Mucosa of rectum (tissue), 2 donors: ENCODE measurements at regions not wholly inside any gene's neighbourhood (a gene's known extent, or its start where the extent isn't known, plus 50 kb on each side); places are given as distances from the start of the nearest gene placed in this dataset.

Source experiments
- H3K27ac ChIP-seq, 2 donors: one replicate each; pipeline ENCODE4 v1.7.0; 2013; ENCODE audit warnings: inconsistent platforms in 2 of 2, low read depth in 2 of 2, low read length in 2 of 2
- H3K27me3 ChIP-seq, 2 donors: one replicate each; pipeline ENCODE4 v1.7.0; 2013; ENCODE audit warnings: low read length in 2 of 2; ENCODE audit not compliant: control insufficient read depth in 2 of 2, insufficient read depth in 2 of 2
- H3K36me3 ChIP-seq, 2 donors: one replicate each; pipeline ENCODE4 v1.7.0; 2013; ENCODE audit warnings: low read length in 2 of 2; ENCODE audit not compliant: control insufficient read depth in 2 of 2, insufficient read depth in 2 of 2
- H3K4me1 ChIP-seq, 2 donors: one replicate each; pipeline ENCODE4 v1.7.0; 2013; ENCODE audit warnings: low read length in 2 of 2, mild to moderate bottlenecking in 1 of 2; ENCODE audit not compliant: control insufficient read depth in 2 of 2, insufficient read depth in 2 of 2
- H3K4me3 ChIP-seq, 2 donors: one replicate each; pipeline ENCODE4 v1.7.0; 2013; ENCODE audit warnings: low read length in 2 of 2
- H3K9ac ChIP-seq, 2 donors: one replicate each; pipeline ENCODE4 v1.7.0; 2013; ENCODE audit warnings: low read length in 2 of 2, low read depth in 1 of 2, mild to moderate bottlenecking in 1 of 2
- H3K9me3 ChIP-seq, 2 donors: one replicate each; pipeline ENCODE4 v1.7.0; 2013; ENCODE audit warnings: low read length in 2 of 2; ENCODE audit not compliant: control insufficient read depth in 2 of 2
- donor health status: healthy.
- donor health status: Normal muscosa, but diverticular disease.

DNA sequence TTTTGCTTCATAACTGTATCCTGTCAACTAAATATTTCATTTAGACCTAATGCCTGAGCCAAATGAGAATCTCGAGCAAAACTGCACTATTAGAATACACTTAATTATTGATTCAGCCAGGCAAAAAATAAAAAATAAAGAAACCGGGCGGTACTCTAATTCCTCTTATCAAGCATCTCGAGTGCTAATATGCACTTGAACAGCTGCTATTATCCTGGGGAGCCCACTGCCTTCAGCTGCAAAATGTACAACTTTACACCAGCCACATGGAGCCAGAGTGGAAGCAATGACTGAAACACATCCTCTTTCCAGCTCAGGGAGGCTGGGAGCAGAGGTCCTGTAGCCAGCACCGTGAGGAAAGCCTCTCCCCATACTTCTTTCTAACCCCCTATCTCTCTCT lies 390.0 kb upstream of the CADM1 start:
- no peak overlapping the region for H3K4me3 ChIP-seq
- no peak overlapping the region for H3K9ac ChIP-seq
- H3K27ac ChIP-seq: no peak overlapping the region
- no peaks in the 10 kb centered on the region for H3K4me1 ChIP-seq
- no peaks in the 10 kb centered on the region for H3K36me3 ChIP-seq
- H3K27me3 ChIP-seq: no peaks in the 10 kb centered on the region
- no peaks in the 10 kb centered on the region for H3K9me3 ChIP-seq

- H3K9me3 ChIP-seq: no peaks in the 10 kb centered on the region
- no peak overlapping the region for H3K4me3 ChIP-seq
- no peak overlapping the region for H3K9ac ChIP-seq
- no peaks in the 10 kb centered on the region for H3K27me3 ChIP-seq
- H3K27ac ChIP-seq: no peak overlapping the region
- H3K36me3 ChIP-seq: no peaks in the 10 kb centered on the region
- H3K4me1 ChIP-seq: no peaks in the 10 kb centered on the region
Observed at GRCh38 chr11:115893461-115894099, 389.4 kb upstream of the CADM1 start.

DNA sequence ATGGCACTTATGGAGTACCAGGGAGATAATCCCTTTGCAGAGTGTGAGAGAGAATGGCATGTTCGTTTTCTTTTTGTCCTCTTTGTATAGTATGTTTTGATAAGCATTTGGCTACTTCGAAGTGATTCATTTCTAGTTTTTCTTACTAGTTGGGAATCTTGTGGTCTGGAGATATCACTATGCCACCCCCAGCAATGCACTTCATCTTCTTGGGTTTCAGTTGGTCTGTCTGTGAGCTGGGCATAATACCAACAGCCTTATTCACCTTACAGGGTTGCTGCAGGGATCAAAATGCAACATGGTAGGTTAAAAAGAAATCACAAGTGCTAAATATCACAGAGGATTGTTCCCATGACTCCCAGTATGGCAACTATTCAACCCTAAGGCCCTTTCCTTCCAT lies 387.8 kb upstream of the CADM1 start:
- H3K4me1 ChIP-seq: no peaks in the 10 kb centered on the region
- H3K36me3 ChIP-seq: no peaks in the 10 kb centered on the region
- H3K9ac ChIP-seq: no peak overlapping the region
- H3K4me3 ChIP-seq: no peak overlapping the region
- H3K27me3 ChIP-seq: no peaks in the 10 kb centered on the region
- H3K9me3 ChIP-seq: no peaks in the 10 kb centered on the region
- H3K27ac ChIP-seq: no peak overlapping the region

- Histone ChIP-seq H3K9me3 (no peaks in the 10 kb centered on the region), H3K36me3 (no peaks in the 10 kb centered on the region), H3K27me3 (no peaks in the 10 kb centered on the region), H3K4me3 (no peak overlapping the region), H3K27ac (no peak overlapping the region), H3K4me1 (no peaks in the 10 kb centered on the region), H3K9ac (no peak overlapping the region)
Observed at GRCh38 chr11:115891581-115891980, 387.4 kb upstream of the CADM1 start.

DNA sequence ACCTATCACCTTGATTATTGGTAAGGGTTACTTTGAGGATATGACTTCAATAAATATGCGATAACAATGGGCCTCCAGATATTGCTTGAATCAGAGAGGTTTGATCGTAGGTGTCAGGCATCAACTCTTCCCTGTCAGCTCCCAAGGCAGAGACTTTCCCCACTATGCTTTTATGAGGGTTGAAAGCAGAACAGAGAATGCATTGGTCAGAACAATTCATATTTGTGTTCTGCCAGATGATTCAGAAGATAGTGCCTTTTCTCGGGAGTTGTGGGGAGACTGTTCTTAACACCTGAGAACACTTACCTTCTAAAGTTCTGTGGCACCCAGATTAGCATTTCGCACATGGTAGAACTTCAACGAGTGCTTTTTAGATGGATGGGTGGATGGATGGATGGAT lies 386.3 kb upstream of the CADM1 start:
- no peaks in the 10 kb centered on the region for H3K36me3 ChIP-seq

DNA sequence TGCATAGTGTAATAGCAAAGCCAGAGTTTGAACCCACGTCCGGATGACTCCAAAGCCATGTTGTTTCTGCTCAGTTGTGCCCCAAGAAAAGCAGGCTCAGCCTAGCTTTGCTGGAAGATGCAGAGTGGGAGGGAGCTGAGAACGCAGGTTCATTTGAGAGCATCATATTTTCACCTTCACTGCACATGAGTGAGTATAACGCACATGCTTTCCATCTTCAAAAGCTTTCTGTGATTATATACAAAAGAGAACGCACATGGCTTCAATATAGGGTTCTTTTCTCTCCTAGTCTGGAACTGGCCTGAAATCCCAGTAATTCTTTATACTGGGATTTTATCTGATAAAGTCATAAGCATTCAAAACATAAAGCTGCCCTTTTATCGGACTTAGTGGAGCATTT lies 385.5 kb upstream of the CADM1 start:
- Histone ChIP-seq H3K4me1 (no peaks in the 10 kb centered on the region), H3K27me3 (no peaks in the 10 kb centered on the region), H3K9ac (no peak overlapping the region), H3K27ac (no peak overlapping the region), H3K9me3 (no peaks in the 10 kb centered on the region), H3K36me3 (no peaks in the 10 kb centered on the region), H3K4me3 (no peak overlapping the region)

More for the DNA sequence above, 386.3 kb upstream of the CADM1 start:
- Histone ChIP-seq H3K4me1 (no peaks in the 10 kb centered on the region), H3K27ac (no peak overlapping the region), H3K27me3 (no peaks in the 10 kb centered on the region), H3K9me3 (no peaks in the 10 kb centered on the region), H3K9ac (no peak overlapping the region), H3K4me3 (no peak overlapping the region)

- Histone ChIP-seq H3K4me3 (no peak overlapping the region), H3K4me1 (no peaks in the 10 kb centered on the region), H3K36me3 (no peaks in the 10 kb centered on the region), H3K27me3 (no peaks in the 10 kb centered on the region), H3K27ac (no peak overlapping the region), H3K9me3 (no peaks in the 10 kb centered on the region), H3K9ac (no peak overlapping the region)
Observed at GRCh38 chr11:115887727-115888126, 383.5 kb upstream of the CADM1 start.

- H3K36me3 ChIP-seq: no peaks in the 10 kb centered on the region
- H3K4me3 ChIP-seq: no peak overlapping the region
- H3K9ac ChIP-seq: no peak overlapping the region
- H3K27me3 ChIP-seq: no peaks in the 10 kb centered on the region
- H3K4me1 ChIP-seq: no peaks in the 10 kb centered on the region
- H3K9me3 ChIP-seq: no peaks in the 10 kb centered on the region
- H3K27ac ChIP-seq: no peak overlapping the region
Observed at GRCh38 chr11:115887316-115887715, 383.1 kb upstream of the CADM1 start.

DNA sequence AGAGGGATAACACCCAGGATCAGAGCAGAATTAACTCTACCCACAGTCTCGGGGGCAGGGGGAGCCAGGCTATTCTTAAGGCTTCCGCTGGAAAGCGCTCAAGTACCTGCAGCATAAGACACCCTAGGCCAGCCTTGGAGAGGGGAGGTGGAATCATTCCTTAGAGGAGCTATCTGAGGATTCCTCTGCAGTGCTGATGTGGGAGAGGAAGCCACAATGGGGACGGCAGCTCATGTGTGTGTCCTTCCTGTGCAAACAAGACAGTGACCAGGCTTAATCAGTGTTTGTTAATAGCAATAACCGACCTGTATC lies 382.2 kb upstream of the CADM1 start:
- H3K4me3 ChIP-seq: no peak overlapping the region
- H3K4me1 ChIP-seq: no peaks in the 10 kb centered on the region
- H3K27ac ChIP-seq: no peak overlapping the region
- no peaks in the 10 kb centered on the region for H3K27me3 ChIP-seq
- H3K36me3 ChIP-seq: no peaks in the 10 kb centered on the region
- H3K9me3 ChIP-seq: no peaks in the 10 kb centered on the region
- no peak overlapping the region for H3K9ac ChIP-seq

DNA sequence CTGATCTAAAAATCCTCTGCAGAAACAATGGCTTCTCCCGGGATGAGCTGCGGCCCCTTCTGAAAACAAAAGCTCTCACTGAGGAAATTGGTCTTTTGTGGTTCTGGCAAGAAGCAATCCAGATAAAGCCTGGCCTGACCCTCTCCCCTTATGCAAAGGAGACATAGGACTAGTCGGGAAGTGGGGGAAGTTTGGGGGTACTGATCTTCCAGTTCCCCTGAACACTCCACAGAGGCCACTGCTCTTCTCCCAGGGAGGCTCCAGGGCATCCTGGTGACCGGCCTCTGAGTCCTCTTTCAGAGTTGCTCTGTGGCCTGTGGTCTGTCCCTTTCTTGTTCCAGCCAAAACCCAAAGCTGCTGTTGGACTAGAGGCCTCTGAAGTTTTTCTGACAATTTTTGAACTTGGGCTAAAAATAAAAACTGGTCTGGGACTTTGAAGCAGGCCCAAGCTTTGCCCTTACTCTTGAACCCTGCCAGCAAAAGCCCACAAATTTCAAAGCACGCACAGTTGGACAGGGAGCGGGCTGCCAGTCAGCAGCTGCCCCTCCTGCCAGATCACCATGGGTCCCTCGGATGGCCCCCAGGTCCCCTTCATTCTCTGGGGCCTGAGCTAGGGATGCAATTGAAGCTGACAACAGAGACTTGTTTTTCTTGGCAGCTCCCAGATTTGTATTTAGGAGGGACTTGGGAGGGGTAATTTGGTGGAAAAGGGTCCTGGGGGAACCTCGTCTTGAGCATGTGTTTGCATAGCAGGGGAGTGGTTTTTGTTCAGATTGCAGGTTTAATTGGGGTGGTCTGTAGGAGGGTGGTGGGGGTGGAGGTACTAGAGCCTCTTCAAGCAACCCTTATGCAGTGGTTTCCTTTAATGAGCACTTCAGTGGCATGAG lies 381.6 kb upstream of the CADM1 start:
- H3K4me1 ChIP-seq: no peaks in the 10 kb centered on the region
- no peak overlapping the region for H3K9ac ChIP-seq
- peaks cover 0 to under 1% of the 10 kb centered on the region in 2 donors for H3K9me3 ChIP-seq
- H3K27ac ChIP-seq: no peak overlapping the region
- H3K27me3 ChIP-seq: no peaks in the 10 kb centered on the region
- no peaks in the 10 kb centered on the region for H3K36me3 ChIP-seq
- H3K4me3 ChIP-seq: no peak overlapping the region
